Endodermal cell (in vitro differentiated cells): ENCODE measurements at regions not wholly inside any gene's neighbourhood (a gene's known extent, or its start where the extent isn't known, plus 50 kb on each side); places are given as distances from the start of the nearest gene placed in this dataset.

ENCODE experiments used
- DNase-seq: peaks from one replicate; pipeline ENCODE4 v3.0.0-alpha.2; 2017
- H3K27ac ChIP-seq: 2 replicates; pipeline ENCODE4 v1.5.1; 2013; ENCODE audit warnings: mild to moderate bottlenecking, low read depth, low read length, moderate library complexity
- H3K27me3 ChIP-seq: 2 replicates; pipeline ENCODE4 v1.6.1; 2013; ENCODE audit warnings: mild to moderate bottlenecking, low read length, moderate library complexity; ENCODE audit not compliant: insufficient read depth, control insufficient read depth, poor library complexity, severe bottlenecking
- H3K36me3 ChIP-seq: 2 replicates; pipeline ENCODE4 v1.7.0; 2013; ENCODE audit warnings: mild to moderate bottlenecking, low read length, moderate library complexity; ENCODE audit not compliant: control insufficient read depth, insufficient read depth
- H3K4me1 ChIP-seq: one replicate; pipeline ENCODE4 v1.7.0; 2013; ENCODE audit warnings: low read length; ENCODE audit not compliant: control insufficient read depth, insufficient read depth
- H3K4me3 ChIP-seq: 2 replicates; pipeline ENCODE4 v1.5.1; 2013; ENCODE audit warnings: mild to moderate bottlenecking, low read length, moderate library complexity
- H3K9ac ChIP-seq: 2 replicates; pipeline ENCODE4 v1.6.1; 2013; ENCODE audit warnings: mild to moderate bottlenecking, low read length, moderate library complexity; ENCODE audit not compliant: poor library complexity, severe bottlenecking; ENCODE audit errors: extremely low read depth
- H3K9me3 ChIP-seq: 2 replicates; pipeline ENCODE4 v1.6.1; 2013; ENCODE audit warnings: mild to moderate bottlenecking, low read length, moderate library complexity; ENCODE audit not compliant: control insufficient read depth
- H3K27ac Mint-ChIP-seq: 2 replicates; pipeline ENCODE4 v1.8.0; 2020; ENCODE audit warnings: mixed read lengths
- H3K27me3 Mint-ChIP-seq: 2 replicates; pipeline ENCODE4 v1.8.0; 2021; ENCODE audit warnings: mild to moderate bottlenecking, mixed read lengths; ENCODE audit not compliant: insufficient read depth
- H3K36me3 Mint-ChIP-seq: 2 replicates; pipeline ENCODE4 v1.8.0; 2020; ENCODE audit warnings: low read depth, mixed read lengths
- H3K4me1 Mint-ChIP-seq: 2 replicates; pipeline ENCODE4 v1.8.0; 2020; ENCODE audit warnings: mixed read lengths
- H3K4me3 Mint-ChIP-seq: 2 replicates; pipeline ENCODE4 v1.8.0; 2020; ENCODE audit warnings: mild to moderate bottlenecking, moderate library complexity, mixed read lengths
- H3K9me3 Mint-ChIP-seq: 2 replicates; pipeline ENCODE4 v1.8.0; 2020; ENCODE audit warnings: mild to moderate bottlenecking, mixed read lengths
- CTCF ChIP-seq: fragments of 200-600 bp; sonication (generic); conservative IDR thresholded peaks from 2 replicates; pipeline ENCODE4 v1.5.0; 2021; ENCODE audit warnings: antibody characterized with exemption, mild to moderate bottlenecking
- WGBS, 2 experiments: methylation state at CpG; one replicate each; pipeline versions ENCODE4 v1.1.5 to v1.1.7; 2013; ENCODE audit warnings: missing lambda C conversion rate in 2 of 2, mixed read lengths in 1 of 2; ENCODE audit not compliant: insufficient coverage in 1 of 2, insufficient read length in 1 of 2; 5-methylcytosine and 5-hydroxymethylcytosine counted together

GRCh38 chr2:149826471-149827125, 239.0 kb upstream of the MMADHC start:
- TF ChIP-seq CTCF = no peak
- Mint-ChIP-seq H3K27me3 (no peaks in the 10 kb centered on the region), H3K4me1 (peaks cover 12% of the 10 kb centered on the region), H3K27ac (no peak overlapping the region), H3K36me3 (no peaks in the 10 kb centered on the region), H3K9me3 (no peaks in the 10 kb centered on the region), H3K4me3 (no peak overlapping the region)
- no peaks in the 10 kb centered on the region for H3K36me3 ChIP-seq
- no peak overlapping the region for H3K4me3 ChIP-seq
- WGBS, 2 experiments = 94% methylated on average over 1 of the region's 1 CpG; no CpG with 5 or more reads in 1 of the 2 experiments
- no peak overlapping the region for H3K9ac ChIP-seq
- DNase-seq = no peak
- peaks cover 4% of the 10 kb centered on the region for H3K4me1 ChIP-seq
- no peak overlapping the region for H3K27ac ChIP-seq
- H3K9me3 ChIP-seq = no peaks in the 10 kb centered on the region
- no peaks in the 10 kb centered on the region for H3K27me3 ChIP-seq

GRCh38 chr2:149825473-149825872, 237.9 kb upstream of the MMADHC start:
- WGBS, 2 experiments = 91 to 92% methylated on average over 2 to 4 of the region's 4 CpGs
- no peak for DNase-seq
- H3K4me1 ChIP-seq = no peaks in the 10 kb centered on the region
- H3K4me3 ChIP-seq = no peak overlapping the region
- H3K9ac ChIP-seq = no peak overlapping the region
- Mint-ChIP-seq H3K27me3 (no peaks in the 10 kb centered on the region), H3K4me1 (peaks cover 6% of the 10 kb centered on the region), H3K27ac (no peak overlapping the region), H3K9me3 (no peaks in the 10 kb centered on the region), H3K4me3 (no peak overlapping the region), H3K36me3 (no peaks in the 10 kb centered on the region)
- no peak for TF ChIP-seq CTCF
- no peak overlapping the region for H3K27ac ChIP-seq
- H3K36me3 ChIP-seq = no peaks in the 10 kb centered on the region
- H3K27me3 ChIP-seq = no peaks in the 10 kb centered on the region
- H3K9me3 ChIP-seq = no peaks in the 10 kb centered on the region

- H3K4me1 ChIP-seq = peaks cover 4% of the 10 kb centered on the region
- no peak for TF ChIP-seq CTCF
- no peaks in the 10 kb centered on the region for H3K36me3 ChIP-seq
- no peaks in the 10 kb centered on the region for H3K27me3 Mint-ChIP-seq
- no peaks in the 10 kb centered on the region for H3K9me3 ChIP-seq
- H3K4me3 ChIP-seq = no peak overlapping the region
- no peaks in the 10 kb centered on the region for H3K27me3 ChIP-seq
- no peaks in the 10 kb centered on the region for H3K36me3 Mint-ChIP-seq
- no peak overlapping the region for H3K4me3 Mint-ChIP-seq
- H3K4me1 Mint-ChIP-seq = peaks cover 9% of the 10 kb centered on the region
- no peak overlapping the region for H3K27ac Mint-ChIP-seq
- no peaks in the 10 kb centered on the region for H3K9me3 Mint-ChIP-seq
- DNase-seq = no peak
- no peak overlapping the region for H3K27ac ChIP-seq
- H3K9ac ChIP-seq = no peak overlapping the region
Measured at GRCh38 chr2:149824136-149824535, 236.6 kb upstream of the MMADHC start.
